GM12878 (cell line): ENCODE measurements at regions not wholly inside any gene's neighbourhood (a gene's known extent, or its start where the extent isn't known, plus 50 kb on each side); places are given as distances from the start of the nearest gene placed in this dataset.

ENCODE experiments used
- ATAC-seq: fragments of 200-7000 bp; cut with Tn5 transposase; 3 replicates; pipeline ENCODE4 v1.9.1; 2020; ENCODE audit warnings: mild to moderate bottlenecking, moderate library complexity
- BruUV-seq: library from RNA; stranded (reverse); fragments of 400-500 nt; replicated peaks from 2 replicates; lab custom pipeline; 2021; lab: Mats Ljungman, UMichigan
- CTCF ChIA-PET: fragments of 300-600 bp; sonication (Branson Sonifier 250); formaldehyde crosslinking; extraction: SDS; loops from one replicate; lab custom pipeline; 2021; ENCODE audit warnings: inconsistent platforms; lab: Yijun Ruan, JAX
- POLR2A ChIA-PET: fragments of 350-600 bp; formaldehyde crosslinking; extraction: SDS; loops from one replicate; lab custom pipeline; 2021; ENCODE audit warnings: inconsistent platforms; lab: Charles Lee
- RAD21 ChIA-PET: fragments of 300-600 bp; sonication (Branson Sonifier 250); formaldehyde crosslinking; loops from one replicate; lab custom pipeline; 2023; ENCODE audit warnings: antibody characterized with exemption; ENCODE audit not compliant: unreplicated experiment; lab: Charles Lee
- SMC1A ChIA-PET: fragments of 300-600 bp; sonication (Branson Sonifier 250); formaldehyde crosslinking; loops from one replicate; lab custom pipeline; 2023; ENCODE audit not compliant: unreplicated experiment, uncharacterized antibody; lab: Charles Lee
- DNase-seq: peaks from one replicate; pipeline ENCODE4 v3.0.0-alpha.2; 2011; ENCODE audit warnings: low read depth, low spot score
- FAIRE-seq: peaks from 3 replicates; lab custom pipeline; 2011; peaks lifted over from hg19 to GRCh38; lab: Jason Lieb, UNC
- H2AFZ ChIP-seq: 2 replicates; pipeline ENCODE4 v1.6.0; 2011; ENCODE audit warnings: low read depth, low read length, control low read depth; ENCODE audit not compliant: control insufficient read depth
- H3K27ac ChIP-seq: 2 replicates; pipeline ENCODE4 v1.5.1; 2011; ENCODE audit warnings: control low read depth; ENCODE audit not compliant: control insufficient read depth, insufficient read depth
- H3K27me3 ChIP-seq, 2 experiments: replicated peaks in 1 of 2; 2 replicates each; pipeline versions ENCODE4 v1.6.0 to v1.6.1; 2011; ENCODE audit warnings: low read length in 1 of 2; ENCODE audit not compliant: control insufficient read depth in 2 of 2, insufficient read depth in 2 of 2
- H3K36me3 ChIP-seq, 2 experiments: 2 replicates each; pipeline ENCODE4 v1.5.1; 2011; ENCODE audit warnings: low read length in 1 of 2; ENCODE audit not compliant: control insufficient read depth in 2 of 2, insufficient read depth in 2 of 2
- H3K4me1 ChIP-seq: 2 replicates; pipeline ENCODE4 v1.6.1; 2011; ENCODE audit warnings: mild to moderate bottlenecking, low read length, moderate library complexity, mixed read lengths; ENCODE audit not compliant: control insufficient read depth, insufficient read depth
- H3K4me2 ChIP-seq: 2 replicates; pipeline ENCODE4 v1.6.0; 2011; ENCODE audit warnings: control low read depth; ENCODE audit not compliant: control insufficient read depth, insufficient read depth
- H3K4me3 ChIP-seq: fragments of 200-600 bp; sonication (generic); 2 replicates; pipeline ENCODE4 v1.5.1; 2016
- H3K79me2 ChIP-seq: 2 replicates; pipeline ENCODE4 v1.6.0; 2011; ENCODE audit warnings: low read length; ENCODE audit not compliant: control insufficient read depth, insufficient read depth
- H3K9ac ChIP-seq: 2 replicates; pipeline ENCODE4 v1.8.0; 2011; ENCODE audit warnings: low read length, control low read depth, mixed read lengths; ENCODE audit not compliant: control insufficient read depth, insufficient read depth
- H3K9me3 ChIP-seq: replicated peaks from 3 replicates; pipeline ENCODE4 v1.5.1; 2011; ENCODE audit warnings: mild to moderate bottlenecking, low read length; ENCODE audit not compliant: control insufficient read depth, insufficient read depth
- H4K20me1 ChIP-seq: 2 replicates; pipeline ENCODE4 v1.6.0; 2011; ENCODE audit not compliant: control insufficient read depth, insufficient read depth
- CEBPZ ChIP-seq: fragments of 150-350 bp; IDR thresholded peaks from 2 replicates; pipeline ENCODE4 v1.6.1; 2016; ENCODE audit warnings: low read depth, low read length
- E4F1 ChIP-seq: fragments of 450-650 bp; IDR thresholded peaks from 2 replicates; pipeline ENCODE4 v1.6.1; 2018; ENCODE audit warnings: borderline replicate concordance, mild to moderate bottlenecking; ENCODE audit not compliant: partially characterized antibody
- ESRRA ChIP-seq: IDR thresholded peaks from 2 replicates; pipeline ENCODE4 v1.6.1; 2012; ENCODE audit warnings: mild to moderate bottlenecking, low read length, improper control_type of control experiment
- PBX3 ChIP-seq: IDR thresholded peaks from 2 replicates; pipeline ENCODE4 v1.6.1; 2011; ENCODE audit warnings: mild to moderate bottlenecking, low read depth, low read length, moderate library complexity; ENCODE audit not compliant: insufficient replicate concordance
- PKNOX1 ChIP-seq: fragments of 450-650 bp; IDR thresholded peaks from 2 replicates; pipeline ENCODE4 v1.6.1; 2016; ENCODE audit warnings: mild to moderate bottlenecking
- RCOR1 ChIP-seq: conservative IDR thresholded peaks from 2 replicates; pipeline ENCODE4 v1.6.1; 2012; ENCODE audit warnings: low read depth, low read length, improper control_type of control experiment
- TBL1XR1 ChIP-seq: IDR thresholded peaks from 2 replicates; pipeline ENCODE4 v1.6.1; 2012; ENCODE audit warnings: low read depth, low read length, improper control_type of control experiment
- ZNF384 ChIP-seq: IDR thresholded peaks from 2 replicates; pipeline ENCODE4 v1.6.1; 2012; ENCODE audit warnings: low read depth, mild to moderate bottlenecking, low read length, improper control_type of control experiment, borderline replicate concordance
- WGBS: methylation state at CpG from one replicate; pipeline ENCODE4 v1.1.6; 2016; ENCODE audit warnings: low lambda C conversion rate; ENCODE audit not compliant: insufficient replicate concordance, insufficient coverage; ENCODE audit errors: missing lambda C conversion rate; 5-methylcytosine and 5-hydroxymethylcytosine counted together
- in situ Hi-C: fragments of 300-500 bp; cut with MboI; formaldehyde crosslinking; loops from 9 replicates; pipeline ENCODE4 v1.14.3; 2018; ENCODE audit warnings: mixed read lengths
- intact Hi-C: fragments of 100-400 bp; cut with micrococcal nuclease; formaldehyde crosslinking; loops from one replicate; pipeline ENCODE4 v1.14.2; 2022; ENCODE audit not compliant: unreplicated experiment
- TF ChIP-seq, protein P1 (sequence below), 3 experiments: IDR thresholded peaks in 2 of 3; conservative IDR thresholded peaks in 1 of 3; 2 replicates each; pipeline ENCODE4 v1.5.1; 2011; ENCODE audit warnings: low read depth in 3 of 3, low read length in 3 of 3, mild to moderate bottlenecking in 3 of 3, control low read depth in 2 of 3, moderate library complexity in 2 of 3, inconsistent platforms in 1 of 3, mixed read lengths in 1 of 3; ENCODE audit not compliant: control insufficient read depth in 2 of 3, insufficient read depth in 1 of 3; ENCODE audit errors: extremely low read depth in 1 of 3
- TF ChIP-seq, protein P2 (sequence below): fragments of 450-650 bp; IDR thresholded peaks from 2 replicates; pipeline ENCODE4 v1.6.1; 2017; ENCODE audit warnings: antibody characterized with exemption, mild to moderate bottlenecking, moderate library complexity

DNA sequence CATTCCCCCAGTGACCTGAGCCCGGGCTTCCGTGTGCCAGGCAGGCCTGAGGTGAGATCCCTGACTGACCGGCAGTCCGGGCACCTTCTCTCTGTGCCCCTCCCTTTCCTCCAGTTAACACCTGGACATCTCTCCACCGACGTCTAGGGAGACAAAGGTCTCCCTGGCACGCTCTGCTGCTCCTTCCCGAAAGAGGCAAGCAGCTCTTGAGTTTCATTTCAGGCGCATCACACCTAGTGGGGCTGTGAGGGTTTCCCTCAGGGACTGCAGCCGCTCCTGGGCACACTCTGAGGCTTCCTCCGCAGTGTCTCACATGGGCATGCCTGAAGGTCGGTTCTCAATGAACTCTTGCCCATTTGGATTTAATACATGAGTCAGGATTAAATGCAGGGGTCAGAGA lies 322.7 kb downstream of the CTTN start:
- no peak overlapping the region for H3K4me2 ChIP-seq
- FAIRE-seq, result no peak
- ChIA-PET CTCF (no interaction called here), POLR2A (no interaction called here), SMC1A (no interaction called here), RAD21 (no interaction called here)
- in situ Hi-C loops, result no loop called here
- H3K27ac ChIP-seq, result no peak overlapping the region
- DNase-seq, result no peak
- H3K9me3 ChIP-seq, result no peaks in the 10 kb centered on the region
- no peaks in the 10 kb centered on the region; a peak in 2 of 4 replicates for H3K27me3 ChIP-seq
- BruUV-seq, result no TSS peak
- intact Hi-C loops, result no loop called here
- no peaks in the 10 kb centered on the region for H3K79me2 ChIP-seq
- H3K4me3 ChIP-seq, result no peak overlapping the region
- no peaks in the 10 kb centered on the region for H3K36me3 ChIP-seq
- H3K9ac ChIP-seq, result no peak overlapping the region
- ATAC-seq, result no peak
- no peaks in the 10 kb centered on the region; the same call in 1 of the 2 replicates for H4K20me1 ChIP-seq
- no peaks in the 10 kb centered on the region for H3K4me1 ChIP-seq
- H2AFZ ChIP-seq, result no peak overlapping the region
- WGBS, result 39% methylated on average over 10 of the region's 12 CpGs
- no peak for TF ChIP-seq TBL1XR1
- TF ChIP-seq E4F1, result no peak
- no peak for TF ChIP-seq ESRRA
- TF ChIP-seq, protein P1, sequence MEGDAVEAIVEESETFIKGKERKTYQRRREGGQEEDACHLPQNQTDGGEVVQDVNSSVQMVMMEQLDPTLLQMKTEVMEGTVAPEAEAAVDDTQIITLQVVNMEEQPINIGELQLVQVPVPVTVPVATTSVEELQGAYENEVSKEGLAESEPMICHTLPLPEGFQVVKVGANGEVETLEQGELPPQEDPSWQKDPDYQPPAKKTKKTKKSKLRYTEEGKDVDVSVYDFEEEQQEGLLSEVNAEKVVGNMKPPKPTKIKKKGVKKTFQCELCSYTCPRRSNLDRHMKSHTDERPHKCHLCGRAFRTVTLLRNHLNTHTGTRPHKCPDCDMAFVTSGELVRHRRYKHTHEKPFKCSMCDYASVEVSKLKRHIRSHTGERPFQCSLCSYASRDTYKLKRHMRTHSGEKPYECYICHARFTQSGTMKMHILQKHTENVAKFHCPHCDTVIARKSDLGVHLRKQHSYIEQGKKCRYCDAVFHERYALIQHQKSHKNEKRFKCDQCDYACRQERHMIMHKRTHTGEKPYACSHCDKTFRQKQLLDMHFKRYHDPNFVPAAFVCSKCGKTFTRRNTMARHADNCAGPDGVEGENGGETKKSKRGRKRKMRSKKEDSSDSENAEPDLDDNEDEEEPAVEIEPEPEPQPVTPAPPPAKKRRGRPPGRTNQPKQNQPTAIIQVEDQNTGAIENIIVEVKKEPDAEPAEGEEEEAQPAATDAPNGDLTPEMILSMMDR (IDR thresholded peaks at IDR 0.05 in 2 of 3, conservative IDR thresholded peaks at IDR 0.05 in 1 of 3; ENCODE audit: control insufficient read depth in 2 of 3, extremely low read depth in 1 of 3, insufficient read depth in 1 of 3, low read depth in 3 of 3, low read length in 3 of 3), result no peak
- no peak for TF ChIP-seq PKNOX1
- no peak for TF ChIP-seq CEBPZ
- TF ChIP-seq ZNF384, result no peak
- TF ChIP-seq PBX3, result no peak
- TF ChIP-seq, protein P2, sequence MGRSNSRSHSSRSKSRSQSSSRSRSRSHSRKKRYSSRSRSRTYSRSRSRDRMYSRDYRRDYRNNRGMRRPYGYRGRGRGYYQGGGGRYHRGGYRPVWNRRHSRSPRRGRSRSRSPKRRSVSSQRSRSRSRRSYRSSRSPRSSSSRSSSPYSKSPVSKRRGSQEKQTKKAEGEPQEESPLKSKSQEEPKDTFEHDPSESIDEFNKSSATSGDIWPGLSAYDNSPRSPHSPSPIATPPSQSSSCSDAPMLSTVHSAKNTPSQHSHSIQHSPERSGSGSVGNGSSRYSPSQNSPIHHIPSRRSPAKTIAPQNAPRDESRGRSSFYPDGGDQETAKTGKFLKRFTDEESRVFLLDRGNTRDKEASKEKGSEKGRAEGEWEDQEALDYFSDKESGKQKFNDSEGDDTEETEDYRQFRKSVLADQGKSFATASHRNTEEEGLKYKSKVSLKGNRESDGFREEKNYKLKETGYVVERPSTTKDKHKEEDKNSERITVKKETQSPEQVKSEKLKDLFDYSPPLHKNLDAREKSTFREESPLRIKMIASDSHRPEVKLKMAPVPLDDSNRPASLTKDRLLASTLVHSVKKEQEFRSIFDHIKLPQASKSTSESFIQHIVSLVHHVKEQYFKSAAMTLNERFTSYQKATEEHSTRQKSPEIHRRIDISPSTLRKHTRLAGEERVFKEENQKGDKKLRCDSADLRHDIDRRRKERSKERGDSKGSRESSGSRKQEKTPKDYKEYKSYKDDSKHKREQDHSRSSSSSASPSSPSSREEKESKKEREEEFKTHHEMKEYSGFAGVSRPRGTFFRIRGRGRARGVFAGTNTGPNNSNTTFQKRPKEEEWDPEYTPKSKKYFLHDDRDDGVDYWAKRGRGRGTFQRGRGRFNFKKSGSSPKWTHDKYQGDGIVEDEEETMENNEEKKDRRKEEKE, result no peak
- no peak for TF ChIP-seq RCOR1
